ENCODE measurements at regions not wholly inside any gene's neighbourhood (a gene's known extent, or its start where the extent isn't known, plus 50 kb on each side); places are given as distances from the start of the nearest gene placed in this dataset.

GRCh38 chr6:105474234-105474633, 71.4 kb upstream of the PREP start:
- TF ChIP-seq ATM (IDR thresholded peaks at IDR 0.05; ENCODE audit: borderline replicate concordance) (no peak), SMAD9 (CRISPR knock-in tag; IDR thresholded peaks at IDR 0.05) (no peak), POLR2AphosphoS5 (IDR thresholded peaks at IDR 0.05; ENCODE audit: low read depth, low read length) (no peak), THAP7 (CRISPR knock-in tag; IDR thresholded peaks at IDR 0.05) (no peak), NFE2 (CRISPR knock-in tag; IDR thresholded peaks at IDR 0.05) (no peak), REST (IDR thresholded peaks at IDR 0.05; ENCODE audit: borderline replicate concordance in 1 of 2, low read depth in 1 of 2, low read length in 2 of 2) (no peak), SRSF9 (IDR thresholded peaks at IDR 0.05; ENCODE audit: borderline replicate concordance, insufficient read depth, low read depth, low read length, poor library complexity, severe bottlenecking) (no peak), SAP130 (CRISPR knock-in tag; IDR thresholded peaks at IDR 0.05; ENCODE audit: low read depth) (no peak), ZNF740 (CRISPR knock-in tag; IDR thresholded peaks at IDR 0.05) (no peak), ZNF660 (CRISPR knock-in tag; IDR thresholded peaks at IDR 0.05; ENCODE audit: borderline replicate concordance, low read depth) (no peak), UBTF (CRISPR knock-in tag; IDR thresholded peaks at IDR 0.05) (no peak), BATF2 (CRISPR knock-in tag; IDR thresholded peaks at IDR 0.05) (no peak)
